ENCODE measurements at regions not wholly inside any gene's neighbourhood (a gene's known extent, or its start where the extent isn't known, plus 50 kb on each side); places are given as distances from the start of the nearest gene placed in this dataset.

GRCh38 chr14:101118233-101118632 lies 214.7 kb upstream of the RTL1 start:
- no peak for TF ChIP-seq CTCF (IDR thresholded peaks at IDR 0.05; ENCODE audit: borderline replicate concordance, extremely low read depth, low read length, poor library complexity, severe bottlenecking)
- TF ChIP-seq EZH2 (IDR thresholded peaks at IDR 0.05; ENCODE audit: borderline replicate concordance, low read depth, low read length, severe bottlenecking), result no peak
